ENCODE measurements at regions not wholly inside any gene's neighbourhood (a gene's known extent, or its start where the extent isn't known, plus 50 kb on each side); places are given as distances from the start of the nearest gene placed in this dataset.

DNA sequence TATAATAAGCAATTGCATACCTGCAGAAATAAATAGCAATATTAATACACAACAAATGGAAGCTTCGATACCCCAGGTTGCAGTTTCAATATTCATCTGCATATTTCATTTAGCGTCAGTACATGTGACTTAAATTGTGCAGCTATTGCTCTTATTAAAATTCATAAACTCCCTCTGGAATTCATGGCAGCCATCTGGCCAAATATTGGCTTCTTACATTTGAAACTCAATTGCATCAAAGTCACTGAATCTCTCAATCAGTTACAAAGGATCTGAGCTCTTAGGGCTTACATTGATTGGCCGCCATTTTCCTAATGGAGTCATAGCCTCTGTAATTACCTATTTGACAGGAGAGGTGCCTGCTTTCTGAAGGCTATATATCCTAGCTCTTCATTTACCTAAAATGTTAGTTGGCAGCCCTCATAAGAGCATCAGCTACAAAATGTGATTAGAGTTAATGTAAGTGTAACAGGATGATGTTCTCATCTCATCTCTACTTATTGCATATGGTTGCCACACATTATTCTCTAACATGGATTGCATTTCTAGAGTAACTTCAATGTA lies 453.5 kb downstream of the CAAP1 start:
- Histone ChIP-seq H3K27me3 (ENCODE audit: control insufficient read depth, low read length) (no peaks in the 10 kb centered on the region), H3K79me2 (ENCODE audit: control insufficient read depth, low read length) (no peaks in the 10 kb centered on the region), H3K4me1 (ENCODE audit: control insufficient read depth, low read length) (no peaks in the 10 kb centered on the region), H4K20me1 (ENCODE audit: control insufficient read depth, insufficient read depth, low read depth, low read length) (no peaks in the 10 kb centered on the region), H3K36me3 (ENCODE audit: control insufficient read depth, low read length) (no peaks in the 10 kb centered on the region), H3K9me3 (ENCODE audit: control insufficient read depth, insufficient read depth, low read length) (no peaks in the 10 kb centered on the region), H3K4me3 (ENCODE audit: low read length) (no peak overlapping the region), H3K27ac (ENCODE audit: low read depth, low read length) (no peak overlapping the region), H3K9me2 (replicated peaks; ENCODE audit: control insufficient read depth, low read length) (no peaks in the 10 kb centered on the region), H3F3A (ENCODE audit: control insufficient read depth, insufficient read depth) (no peaks in the 10 kb centered on the region), H3K4me2 (ENCODE audit: low read length) (no peak overlapping the region)
- TF ChIP-seq EZH2phosphoT487 (IDR thresholded peaks at IDR 0.05; ENCODE audit: borderline replicate concordance, low read length) (no peak), CTCF (IDR thresholded peaks at IDR 0.05; ENCODE audit: low read depth, low read length, poor library complexity, severe bottlenecking) (no peak)

GRCh38 chr9:26437056-26437711 lies 455.4 kb downstream of the CAAP1 start:
- no peaks in the 10 kb centered on the region for H4K20me1 ChIP-seq (ENCODE audit: control insufficient read depth, insufficient read depth, low read depth, low read length)
- H3K9me3 ChIP-seq (ENCODE audit: control insufficient read depth, insufficient read depth, low read length), result no peaks in the 10 kb centered on the region
- no peaks in the 10 kb centered on the region for H3K9me2 ChIP-seq (replicated peaks; ENCODE audit: control insufficient read depth, low read length)
- no peaks in the 10 kb centered on the region for H3F3A ChIP-seq (ENCODE audit: control insufficient read depth, insufficient read depth)
- no peak overlapping the region for H3K4me3 ChIP-seq (ENCODE audit: low read length)
- no peaks in the 10 kb centered on the region for H3K79me2 ChIP-seq (ENCODE audit: control insufficient read depth, low read length)
- H3K4me1 ChIP-seq (ENCODE audit: control insufficient read depth, low read length), result no peaks in the 10 kb centered on the region
- H3K4me2 ChIP-seq (ENCODE audit: low read length), result no peak overlapping the region
- TF ChIP-seq EZH2phosphoT487 (IDR thresholded peaks at IDR 0.05; ENCODE audit: borderline replicate concordance, low read length) (no peak), CTCF (IDR thresholded peaks at IDR 0.05; ENCODE audit: low read depth, low read length, poor library complexity, severe bottlenecking) (no peak)
- H3K27me3 ChIP-seq (ENCODE audit: control insufficient read depth, low read length), result no peaks in the 10 kb centered on the region
- H3K27ac ChIP-seq (ENCODE audit: low read depth, low read length), result no peak overlapping the region
- no peaks in the 10 kb centered on the region for H3K36me3 ChIP-seq (ENCODE audit: control insufficient read depth, low read length)

GRCh38 chr9:26426551-26427131 lies 466.0 kb downstream of the CAAP1 start:
- Histone ChIP-seq H3F3A (ENCODE audit: control insufficient read depth, insufficient read depth) (no peaks in the 10 kb centered on the region), H3K4me1 (ENCODE audit: control insufficient read depth, low read length) (no peaks in the 10 kb centered on the region), H3K27ac (ENCODE audit: low read depth, low read length) (no peak overlapping the region), H4K20me1 (ENCODE audit: control insufficient read depth, insufficient read depth, low read depth, low read length) (no peaks in the 10 kb centered on the region), H3K79me2 (ENCODE audit: control insufficient read depth, low read length) (no peaks in the 10 kb centered on the region), H3K4me2 (ENCODE audit: low read length) (no peak overlapping the region), H3K9me3 (ENCODE audit: control insufficient read depth, insufficient read depth, low read length) (no peaks in the 10 kb centered on the region), H3K36me3 (ENCODE audit: control insufficient read depth, low read length) (no peaks in the 10 kb centered on the region), H3K9me2 (replicated peaks; ENCODE audit: control insufficient read depth, low read length) (no peaks in the 10 kb centered on the region), H3K4me3 (ENCODE audit: low read length) (no peak overlapping the region), H3K27me3 (ENCODE audit: control insufficient read depth, low read length) (no peaks in the 10 kb centered on the region)
- TF ChIP-seq EZH2phosphoT487 (IDR thresholded peaks at IDR 0.05; ENCODE audit: borderline replicate concordance, low read length), result no peak
- no peak for TF ChIP-seq CTCF (IDR thresholded peaks at IDR 0.05; ENCODE audit: low read depth, low read length, poor library complexity, severe bottlenecking)
